CD4-positive, alpha-beta T cell (primary cell): ENCODE measurements at regions not wholly inside any gene's neighbourhood (a gene's known extent, or its start where the extent isn't known, plus 50 kb on each side); places are given as distances from the start of the nearest gene placed in this dataset.

Experiments used
- ATAC-seq: fragments of 200-7000 bp; cut with Tn5 transposase; one replicate; pipeline ENCODE4 v1.10.0; 2022; ENCODE audit warnings: mild to moderate bottlenecking; ENCODE audit not compliant: poor library complexity
- CTCF ChIA-PET: fragments of 350-600 bp; sonication (Branson Sonifier 250); formaldehyde crosslinking; loops from one replicate; lab custom pipeline; 2021; ENCODE audit warnings: antibody characterized with exemption, inconsistent platforms; lab: Charles Lee
- POLR2A ChIA-PET: fragments of 350-600 bp; sonication (Branson Sonifier 250); formaldehyde crosslinking; loops from one replicate; lab custom pipeline; 2021; ENCODE audit warnings: antibody characterized with exemption, inconsistent platforms; lab: Charles Lee
- DNase-seq, 14 experiments: peaks; one replicate each; pipeline ENCODE4 v3.0.0-alpha.2; 2013 to 2020; ENCODE audit warnings: mixed read lengths in 2 of 14
- H3K27ac ChIP-seq, 2 donors: one replicate each; pipeline versions ENCODE4 v1.5.1 to v1.7.0; 2013; ENCODE audit warnings: low read length in 2 of 2, low read depth in 1 of 2, mild to moderate bottlenecking in 1 of 2
- H3K27me3 ChIP-seq, 2 experiments: 1 replicate in 1 of 2; 2 replicates in 1 of 2; pipeline versions ENCODE4 v1.6.1 to v1.7.0; 2013; ENCODE audit warnings: low read length in 2 of 2, control low read depth in 1 of 2, mild to moderate bottlenecking in 1 of 2, moderate library complexity in 1 of 2; ENCODE audit not compliant: insufficient read depth in 2 of 2, control insufficient read depth in 1 of 2
- H3K36me3 ChIP-seq: one replicate; pipeline ENCODE4 v1.6.1; 2013; ENCODE audit warnings: low read length, control low read depth; ENCODE audit not compliant: insufficient read depth
- H3K4me1 ChIP-seq: one replicate; pipeline ENCODE4 v1.6.1; 2013; ENCODE audit warnings: low read length, control low read depth; ENCODE audit not compliant: insufficient read depth
- H3K4me3 ChIP-seq: one replicate; pipeline ENCODE4 v1.5.1; 2013; ENCODE audit warnings: mild to moderate bottlenecking, low read length, moderate library complexity
- H3K9me3 ChIP-seq, 2 experiments: 1 replicate in 1 of 2; 2 replicates in 1 of 2; pipeline versions ENCODE4 v1.6.1 to v1.7.0; 2013; ENCODE audit warnings: low read length in 2 of 2, mild to moderate bottlenecking in 2 of 2, control low read depth in 1 of 2, moderate library complexity in 1 of 2; ENCODE audit not compliant: control insufficient read depth in 1 of 2, insufficient read depth in 1 of 2
- H3K27ac Mint-ChIP-seq: one replicate; pipeline ENCODE4 v1.8.0; 2020; ENCODE audit warnings: mixed read lengths
- H3K27me3 Mint-ChIP-seq: one replicate; pipeline ENCODE4 v1.8.0; 2021; ENCODE audit warnings: mixed read lengths
- H3K36me3 Mint-ChIP-seq: one replicate; pipeline ENCODE4 v1.8.0; 2021; ENCODE audit warnings: low read depth, mixed read lengths
- H3K4me1 Mint-ChIP-seq: one replicate; pipeline ENCODE4 v1.8.0; 2021; ENCODE audit warnings: low read depth, mixed read lengths
- H3K4me3 Mint-ChIP-seq: one replicate; pipeline ENCODE4 v1.8.0; 2020; ENCODE audit warnings: mild to moderate bottlenecking, mixed read lengths
- H3K9me3 Mint-ChIP-seq: one replicate; pipeline ENCODE4 v1.8.0; 2020; ENCODE audit warnings: mixed read lengths
- CTCF ChIP-seq: fragments of 200-600 bp; IDR thresholded peaks from one replicate; pipeline ENCODE4 v1.8.0; 2022; ENCODE audit warnings: antibody characterized with exemption, mild to moderate bottlenecking
- intact Hi-C, 2 experiments: fragments of 100-400 bp; cut with DNase I in 1 of 2; cut with micrococcal nuclease in 1 of 2; formaldehyde crosslinking; loops; one replicate each; pipeline versions ENCODE4 v1.15.1 to v1.9.0; 2023 to 2025; cut with DNase I, micrococcal nuclease

GRCh38 chr22:25482091-25482760, 82.2 kb upstream of the GRK3 start:
- Histone ChIP-seq H3K36me3 (peaks cover 4% of the 10 kb centered on the region), H3K4me1 (no peaks in the 10 kb centered on the region), H3K27ac (no peak overlapping the region), H3K9me3 (peaks cover 0 to 4% of the 10 kb centered on the region in 2 experiments), H3K4me3 (no peak overlapping the region), H3K27me3 (no peaks in the 10 kb centered on the region)
- DNase-seq, result no peak
- no peak for TF ChIP-seq CTCF
- Mint-ChIP-seq H3K9me3 (peaks cover 3% of the 10 kb centered on the region), H3K4me1 (no peaks in the 10 kb centered on the region), H3K36me3 (peaks cover 42% of the 10 kb centered on the region), H3K27ac (no peak overlapping the region), H3K27me3 (no peaks in the 10 kb centered on the region), H3K4me3 (no peak overlapping the region)
- intact Hi-C loops, result no loop called here
- POLR2A ChIA-PET, result no interaction called here
- no peak for ATAC-seq
- CTCF ChIA-PET, result interaction anchor here (1.6 kb wide), 1 partner anchor 20 kb away, joined by 3 read pairs; no protein-coding TSS in a partner anchor

GRCh38 chr22:25482868-25483639, 81.4 kb upstream of the GRK3 start:
- DNase-seq (no peak), ATAC-seq (no peak)
- Mint-ChIP-seq H3K27ac (no peak overlapping the region), H3K4me1 (no peaks in the 10 kb centered on the region), H3K36me3 (peaks cover 37% of the 10 kb centered on the region), H3K27me3 (no peaks in the 10 kb centered on the region), H3K4me3 (no peak overlapping the region), H3K9me3 (no peaks in the 10 kb centered on the region)
- no peak overlapping the region for H3K27ac ChIP-seq
- POLR2A ChIA-PET, result no interaction called here
- H3K4me3 ChIP-seq, result no peak overlapping the region
- no peak for TF ChIP-seq CTCF
- H3K27me3 ChIP-seq, result no peaks in the 10 kb centered on the region
- intact Hi-C loops, result no loop called here
- H3K36me3 ChIP-seq, result peaks cover 4% of the 10 kb centered on the region
- CTCF ChIA-PET, result interaction anchor here (1.6 kb wide), 1 partner anchor 20 kb away, joined by 3 read pairs; no protein-coding TSS in a partner anchor
- no peaks in the 10 kb centered on the region for H3K9me3 ChIP-seq
- no peaks in the 10 kb centered on the region for H3K4me1 ChIP-seq

GRCh38 chr22:25483931-25484330, 80.5 kb upstream of the GRK3 start:
- no peak for ATAC-seq
- intact Hi-C loops, result no loop called here
- H3K27ac Mint-ChIP-seq, result no peak overlapping the region
- no peaks in the 10 kb centered on the region for H3K9me3 ChIP-seq
- ChIA-PET CTCF (no interaction called here), POLR2A (no interaction called here)
- TF ChIP-seq CTCF, result no peak
- H3K4me3 ChIP-seq, result no peak overlapping the region
- peaks cover 45% of the 10 kb centered on the region for H3K36me3 Mint-ChIP-seq
- no peaks in the 10 kb centered on the region for H3K27me3 Mint-ChIP-seq
- DNase-seq, result no peak
- peaks cover 4% of the 10 kb centered on the region for H3K36me3 ChIP-seq
- H3K27ac ChIP-seq, result no peak overlapping the region
- H3K4me1 ChIP-seq, result no peaks in the 10 kb centered on the region
- H3K9me3 Mint-ChIP-seq, result no peaks in the 10 kb centered on the region
- no peak overlapping the region for H3K4me3 Mint-ChIP-seq
- no peaks in the 10 kb centered on the region for H3K4me1 Mint-ChIP-seq
- H3K27me3 ChIP-seq, result no peaks in the 10 kb centered on the region
